DND-41 (cell line): ENCODE measurements at regions not wholly inside any gene's neighbourhood (a gene's known extent, or its start where the extent isn't known, plus 50 kb on each side); places are given as distances from the start of the nearest gene placed in this dataset.

Experiments used
- CTCF ChIP-seq: IDR thresholded peaks from 2 replicates; pipeline ENCODE4 v1.5.1; 2012; ENCODE audit warnings: borderline replicate concordance, low read length, moderate library complexity, mild to moderate bottlenecking; ENCODE audit not compliant: poor library complexity, severe bottlenecking; ENCODE audit errors: extremely low read depth
- EZH2 ChIP-seq: IDR thresholded peaks from 3 replicates; pipeline ENCODE4 v1.6.1; 2012; ENCODE audit warnings: borderline replicate concordance, low read depth, mild to moderate bottlenecking, moderate library complexity, low read length, inconsistent platforms; ENCODE audit not compliant: severe bottlenecking

DNA sequence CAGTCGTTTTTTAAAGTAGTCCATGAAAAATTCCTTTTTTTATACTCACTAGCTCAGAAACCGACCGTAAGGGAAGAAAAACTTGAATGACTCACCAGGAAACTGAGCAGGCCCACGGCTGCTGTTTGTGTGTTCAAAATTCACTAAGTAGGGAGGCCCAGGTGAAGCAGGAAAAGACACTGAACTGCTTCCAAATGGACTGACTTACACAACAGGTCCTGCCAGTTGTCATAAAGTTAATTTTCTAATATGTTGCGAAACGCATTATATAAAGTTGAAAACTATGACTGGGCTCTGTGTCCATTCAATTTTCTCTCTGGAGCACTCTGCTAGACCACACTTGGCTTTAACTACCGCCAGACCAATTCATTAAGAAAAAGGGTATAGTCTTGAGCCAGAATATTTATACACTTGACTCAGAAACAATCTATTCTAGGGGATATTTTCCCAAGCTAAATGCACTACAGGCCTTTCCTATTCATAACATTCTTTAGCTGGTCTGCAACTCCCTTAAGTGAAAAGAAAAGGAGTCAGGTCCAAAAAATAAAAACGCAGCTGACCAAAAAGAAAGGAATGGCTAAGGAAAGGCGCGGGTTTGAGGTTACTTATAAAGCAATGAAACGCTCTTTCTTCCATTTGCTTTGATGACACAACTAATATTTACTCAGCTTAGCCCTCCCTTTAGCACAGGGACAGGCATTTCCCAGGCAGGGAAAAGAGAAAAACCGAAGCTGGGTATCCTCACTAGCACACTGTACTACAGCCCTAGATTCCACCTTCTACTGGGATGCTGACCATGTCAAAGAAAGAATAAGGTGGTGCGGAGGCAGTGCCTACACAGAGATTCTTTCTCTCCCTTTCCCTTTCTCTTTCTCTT is 306.3 kb upstream of the ESRRG start:
- TF ChIP-seq CTCF (no peak), EZH2 (no peak)
